ENCODE measurements at regions not wholly inside any gene's neighbourhood (a gene's known extent, or its start where the extent isn't known, plus 50 kb on each side); places are given as distances from the start of the nearest gene placed in this dataset.

DNA sequence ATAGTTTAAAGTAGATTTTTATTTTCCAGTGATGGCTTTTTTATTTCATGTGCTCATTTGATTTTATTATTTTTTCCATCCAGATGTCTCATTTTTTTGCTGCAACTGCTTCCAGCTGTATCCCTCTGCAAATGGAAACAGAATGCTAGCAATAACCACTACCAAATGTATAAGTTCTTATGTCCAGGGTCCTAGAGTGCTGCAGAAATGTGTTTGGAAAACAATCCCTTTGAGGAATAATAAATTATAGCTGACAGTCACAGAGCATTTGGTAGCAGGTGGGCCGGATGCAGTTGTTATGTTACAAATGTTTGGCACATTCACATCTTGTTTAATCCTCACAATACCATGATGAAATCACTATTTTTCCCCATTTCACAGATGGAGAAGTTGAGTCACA lies 300.7 kb upstream of the PDGFD start:
- TF ChIP-seq, protein P1, sequence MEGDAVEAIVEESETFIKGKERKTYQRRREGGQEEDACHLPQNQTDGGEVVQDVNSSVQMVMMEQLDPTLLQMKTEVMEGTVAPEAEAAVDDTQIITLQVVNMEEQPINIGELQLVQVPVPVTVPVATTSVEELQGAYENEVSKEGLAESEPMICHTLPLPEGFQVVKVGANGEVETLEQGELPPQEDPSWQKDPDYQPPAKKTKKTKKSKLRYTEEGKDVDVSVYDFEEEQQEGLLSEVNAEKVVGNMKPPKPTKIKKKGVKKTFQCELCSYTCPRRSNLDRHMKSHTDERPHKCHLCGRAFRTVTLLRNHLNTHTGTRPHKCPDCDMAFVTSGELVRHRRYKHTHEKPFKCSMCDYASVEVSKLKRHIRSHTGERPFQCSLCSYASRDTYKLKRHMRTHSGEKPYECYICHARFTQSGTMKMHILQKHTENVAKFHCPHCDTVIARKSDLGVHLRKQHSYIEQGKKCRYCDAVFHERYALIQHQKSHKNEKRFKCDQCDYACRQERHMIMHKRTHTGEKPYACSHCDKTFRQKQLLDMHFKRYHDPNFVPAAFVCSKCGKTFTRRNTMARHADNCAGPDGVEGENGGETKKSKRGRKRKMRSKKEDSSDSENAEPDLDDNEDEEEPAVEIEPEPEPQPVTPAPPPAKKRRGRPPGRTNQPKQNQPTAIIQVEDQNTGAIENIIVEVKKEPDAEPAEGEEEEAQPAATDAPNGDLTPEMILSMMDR (IDR thresholded peaks at IDR 0.05) = no peak
- no peak for TF ChIP-seq POLR2A (IDR thresholded peaks at IDR 0.05)
- intact Hi-C loops (cut with DNase I) = no loop called here
- Histone ChIP-seq H3K9me3 (no peaks in the 10 kb centered on the region), H3K27me3 (no peaks in the 10 kb centered on the region), H3K27ac (no peak overlapping the region), H3K36me3 (no peaks in the 10 kb centered on the region), H3K4me1 (peaks cover 0 to 4% (median 0%) of the 10 kb centered on the region in 3 donors), H3K4me3 (no peak overlapping the region)
- 43 to 82% methylated on average over 1 of the region's 1 CpG for WGBS, 2 donors
- DNase-seq = no peak

DNA sequence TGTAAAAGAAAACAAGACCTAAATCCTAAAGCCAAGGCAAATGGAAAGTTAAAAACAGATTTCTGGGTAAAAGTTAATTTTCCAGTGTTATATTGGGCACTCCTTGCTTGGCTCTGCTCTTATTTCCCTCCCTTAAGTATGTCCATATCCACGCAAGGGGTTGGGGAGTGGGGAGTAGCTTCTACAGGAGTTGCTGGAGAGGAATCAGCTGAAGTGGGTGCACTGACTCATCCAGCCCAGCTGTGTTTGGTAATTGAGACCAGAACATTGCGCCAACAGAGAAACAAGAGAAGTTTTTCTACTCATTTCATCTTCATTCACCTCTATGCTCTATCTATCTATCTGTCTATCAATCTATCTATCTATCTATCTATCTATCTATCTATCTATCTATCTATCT lies 298.4 kb upstream of the PDGFD start:
- H3K27ac ChIP-seq = no peak overlapping the region
- 29 to 47% methylated on average over 2 of the region's 2 CpGs for WGBS, 2 donors
- no peaks in the 10 kb centered on the region for H3K27me3 ChIP-seq
- intact Hi-C loops (cut with DNase I) = no loop called here
- no peak for TF ChIP-seq POLR2A (IDR thresholded peaks at IDR 0.05)
- TF ChIP-seq, protein P1 (IDR thresholded peaks at IDR 0.05) = no peak
- DNase-seq = no peak
- no peaks in the 10 kb centered on the region for H3K36me3 ChIP-seq
- H3K4me1 ChIP-seq = peaks cover 0 to 4% (median 0%) of the 10 kb centered on the region in 3 donors
- no peaks in the 10 kb centered on the region for H3K9me3 ChIP-seq
- H3K4me3 ChIP-seq = no peak overlapping the region

DNA sequence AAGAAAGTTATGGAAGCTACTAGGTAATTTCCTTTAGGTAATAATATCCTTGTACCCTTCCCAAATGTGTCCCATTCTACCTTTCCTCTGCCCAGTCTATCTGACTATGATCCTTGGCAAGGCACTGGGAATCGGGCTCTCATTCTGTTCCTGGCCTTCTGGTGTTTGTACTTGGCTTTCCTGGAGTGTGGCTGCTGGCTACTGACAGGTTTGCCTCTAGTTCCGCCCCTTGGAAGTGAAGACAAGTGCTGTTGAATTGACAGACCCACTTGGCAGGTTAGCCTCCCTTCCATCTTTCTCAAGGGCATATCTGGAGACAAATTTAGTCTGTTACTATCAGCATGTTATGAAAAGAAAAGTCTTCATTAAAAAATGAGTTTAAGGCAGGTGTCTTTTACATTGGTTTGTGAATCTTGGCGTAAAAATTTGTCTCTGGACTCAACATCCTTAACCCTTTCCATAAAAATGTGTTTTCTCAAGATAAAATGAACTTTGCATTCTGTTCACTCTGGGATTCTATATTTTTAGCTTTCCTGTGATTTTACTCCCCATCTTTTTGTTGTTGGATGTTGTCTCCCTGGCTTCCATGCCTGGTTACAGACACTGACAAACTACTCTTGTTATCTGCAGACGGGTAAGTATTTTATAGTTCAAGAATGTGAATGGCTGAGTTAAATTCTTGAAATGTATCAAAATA lies 287.4 kb upstream of the PDGFD start:
- Histone ChIP-seq H3K4me3 (no peak overlapping the region), H3K9me3 (no peaks in the 10 kb centered on the region), H3K36me3 (no peaks in the 10 kb centered on the region), H3K27me3 (no peaks in the 10 kb centered on the region), H3K27ac (peak overlapping the region in 3 of 4 donors; percentile 61 to 84 (median 80)), H3K4me1 (peaks cover 0 to 25% (median 0%) of the 10 kb centered on the region in 3 donors)
- TF ChIP-seq, protein P1 (IDR thresholded peaks at IDR 0.05) = no peak
- no peak for TF ChIP-seq POLR2A (IDR thresholded peaks at IDR 0.05)
- intact Hi-C loops (cut with DNase I) = no loop called here
- no peak for DNase-seq
- 58 to 69% methylated on average over 4 of the region's 4 CpGs for WGBS, 2 donors

DNA sequence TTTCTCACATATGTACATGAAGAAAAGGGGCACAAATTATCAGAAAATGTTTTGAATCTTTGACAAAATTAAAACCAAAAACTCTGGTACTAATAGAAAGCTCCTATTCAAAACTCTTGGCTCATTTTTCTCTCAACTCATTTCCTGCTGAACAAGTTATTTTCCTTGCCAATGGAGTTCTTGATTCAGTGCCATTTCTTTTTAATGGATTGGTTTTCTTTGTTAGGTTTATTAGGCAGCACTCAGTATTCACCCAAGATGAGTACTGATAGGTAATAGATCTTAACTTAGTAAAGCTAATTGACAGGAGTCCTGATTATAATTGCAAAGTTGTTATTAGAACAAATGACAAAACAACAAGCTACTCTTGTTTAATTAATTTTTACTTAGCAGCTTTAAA lies 279.4 kb upstream of the PDGFD start:
- Histone ChIP-seq H3K27me3 (no peaks in the 10 kb centered on the region), H3K4me3 (no peak overlapping the region), H3K9me3 (no peaks in the 10 kb centered on the region), H3K36me3 (no peaks in the 10 kb centered on the region), H3K4me1 (peaks cover 0 to 25% (median 0%) of the 10 kb centered on the region in 3 donors), H3K27ac (peak overlapping the region in 3 of 4 donors; percentile 0 to 70 (median 59))
- intact Hi-C loops (cut with DNase I) = no loop called here
- no peak for DNase-seq
- no peak for TF ChIP-seq POLR2A (IDR thresholded peaks at IDR 0.05)
- TF ChIP-seq, protein P1 (IDR thresholded peaks at IDR 0.05) = no peak

DNA sequence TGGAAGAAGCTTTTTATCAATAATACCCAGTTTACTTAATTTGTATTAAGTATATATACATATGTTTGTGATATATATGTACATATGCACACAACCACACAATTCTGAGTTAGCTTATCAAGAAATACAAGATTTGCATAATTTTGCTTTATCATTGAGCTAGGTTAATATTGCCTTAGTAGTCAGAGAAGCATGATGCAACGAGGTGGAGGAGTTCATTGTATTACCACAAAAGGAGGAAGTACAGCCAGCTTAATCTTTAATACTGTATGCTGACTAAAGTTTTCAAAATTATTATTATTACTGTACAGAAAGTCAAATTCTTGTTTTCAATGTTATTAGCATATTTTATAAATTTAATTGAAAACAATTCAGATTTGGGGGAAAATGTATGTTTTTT lies 278.4 kb upstream of the PDGFD start:
- 10 to 15% methylated on average over 1 of the region's 1 CpG for WGBS, 2 donors
- TF ChIP-seq POLR2A (IDR thresholded peaks at IDR 0.05) = no peak
- TF ChIP-seq, protein P1 (IDR thresholded peaks at IDR 0.05) = no peak
- H3K4me3 ChIP-seq = no peak overlapping the region

More for the DNA sequence above, 278.4 kb upstream of the PDGFD start:
- Histone ChIP-seq H3K9me3 (no peaks in the 10 kb centered on the region), H3K4me1 (peaks cover 0 to 25% (median 0%) of the 10 kb centered on the region in 3 donors), H3K27ac (peak overlapping the region in 1 of 4 donors; percentile 70), H3K27me3 (no peaks in the 10 kb centered on the region), H3K36me3 (no peaks in the 10 kb centered on the region)
- intact Hi-C loops (cut with DNase I) = no loop called here
- DNase-seq = no peak
